ENCODE measurements at regions not wholly inside any gene's neighbourhood (a gene's known extent, or its start where the extent isn't known, plus 50 kb on each side); places are given as distances from the start of the nearest gene placed in this dataset.

GRCh38 chr1:31510853-31511789 lies 65.2 kb upstream of the TINAGL1 start:
- H3K9ac ChIP-seq (ENCODE audit: low read depth in 1 of 2, low read length in 2 of 2) = no peak overlapping the region
- WGBS = 81% methylated on average over 8 of the region's 8 CpGs

More at GRCh38 chr1:31510853-31511789, 65.2 kb upstream of the TINAGL1 start:
- TF ChIP-seq EGR1 (IDR thresholded peaks at IDR 0.05; ENCODE audit: low read depth in 2 of 2) (no peak), JUND (IDR thresholded peaks at IDR 0.05) (no peak), REST (IDR thresholded peaks at IDR 0.05) (no peak), ZBTB33 (IDR thresholded peaks at IDR 0.05) (no peak), NR2F2 (IDR thresholded peaks at IDR 0.05) (no peak), CTCF (IDR thresholded peaks at IDR 0.05; ENCODE audit: low read depth, low read length, missing input control) (no peak), SP1 (IDR thresholded peaks at IDR 0.05) (no peak), RAD21 (IDR thresholded peaks at IDR 0.05) (no peak), HNF4G (IDR thresholded peaks at IDR 0.05) (no peak), YY1 (IDR thresholded peaks at IDR 0.05) (no peak), MAX (IDR thresholded peaks at IDR 0.05) (no peak), FOXA1 (IDR thresholded peaks at IDR 0.05) (no peak), ATF3 (IDR thresholded peaks at IDR 0.05) (no peak), HNF4A (conservative IDR thresholded peaks at IDR 0.05) (no peak)
- Histone ChIP-seq H3K27ac (ENCODE audit: low read depth in 1 of 2, low read length in 2 of 2) (peak overlapping the region; percentile 26 to 69), H3K9me3 (ENCODE audit: control insufficient read depth in 4 of 4, low read length in 3 of 4) (peaks cover 0 to 2% (median 0%) of the 10 kb centered on the region in 4 donors), H3K4me1 (ENCODE audit: control insufficient read depth in 4 of 4, insufficient read depth in 4 of 4, low read length in 3 of 4) (peaks cover 10 to 37% (median 25%) of the 10 kb centered on the region in 4 donors), H3K36me3 (ENCODE audit: control insufficient read depth in 4 of 4, insufficient read depth in 3 of 4, low read depth in 1 of 4, low read length in 3 of 4) (no peaks in the 10 kb centered on the region), H3K4me3 (ENCODE audit: low read depth in 1 of 3, low read length in 3 of 3) (no peak overlapping the region), H3K27me3 (ENCODE audit: control insufficient read depth in 4 of 4, insufficient read depth in 4 of 4, low read length in 3 of 4) (no peaks in the 10 kb centered on the region)
- DNase-seq (ENCODE audit: low spot score) = no peak
